ENCODE measurements at regions not wholly inside any gene's neighbourhood (a gene's known extent, or its start where the extent isn't known, plus 50 kb on each side); places are given as distances from the start of the nearest gene placed in this dataset.

DNA sequence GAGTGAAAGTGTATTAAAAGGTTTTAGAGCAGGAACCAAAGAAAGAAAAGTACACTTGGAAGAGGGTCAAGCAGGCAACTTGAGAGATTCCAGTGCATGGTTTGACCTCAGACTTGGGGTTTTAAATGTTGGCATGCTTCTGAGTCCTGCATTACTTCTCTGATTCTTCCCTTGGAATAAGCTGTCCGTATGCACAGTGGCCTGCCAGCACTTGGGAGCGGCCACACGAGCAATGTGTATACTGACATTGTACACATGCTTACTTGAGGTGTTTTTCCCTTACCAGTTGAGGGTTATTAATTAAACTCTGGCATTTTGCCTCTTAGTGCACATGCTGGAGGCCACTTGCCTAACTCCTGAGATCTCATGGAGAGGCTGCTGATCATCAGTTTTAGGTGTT, 786.6 kb upstream of the RGS18 start:
- H3K27ac ChIP-seq (ENCODE audit: extremely low read depth, low read depth, low read length): no peak overlapping the region
- no peaks in the 10 kb centered on the region for H3K4me1 ChIP-seq (replicated peaks in 1 of 2; ENCODE audit: control insufficient read depth in 2 of 2, insufficient read depth in 2 of 2, low read length in 2 of 2)
- H3K4me3 ChIP-seq: no peak overlapping the region
- H3K79me2 ChIP-seq (ENCODE audit: control insufficient read depth, insufficient read depth, low read length): no peaks in the 10 kb centered on the region
- no peak overlapping the region for H3K9ac ChIP-seq (ENCODE audit: insufficient read depth in 1 of 2, low read depth in 2 of 2, low read length in 2 of 2)
- no peaks in the 10 kb centered on the region; the same call in 1 of the 2 replicates for H3K9me3 ChIP-seq (replicated peaks; ENCODE audit: control insufficient read depth, insufficient read depth, low read depth, low read length)
- in situ Hi-C loops (cut with MboI) (no loop called here), intact Hi-C loops (cut with micrococcal nuclease) (no loop called here)
- no peaks in the 10 kb centered on the region for H4K20me1 ChIP-seq (replicated peaks; ENCODE audit: control insufficient read depth, insufficient read depth, low read length)
- FAIRE-seq (no peak), DNase-seq (ENCODE audit: extremely low read depth in 1 of 4, low spot score in 3 of 4) (no peak), ATAC-seq (no peak)
- H2AFZ ChIP-seq (ENCODE audit: low read depth, low read length): peak overlapping the region; percentile 67
- ChIA-PET POLR2A (no interaction called here), CTCF (ENCODE audit: low intra/inter-chr PET ratio) (no interaction called here)
- no peaks in the 10 kb centered on the region for H3K27me3 ChIP-seq (ENCODE audit: control insufficient read depth in 2 of 2, insufficient read depth in 2 of 2, low read length in 2 of 2)
- WGBS (ENCODE audit: insufficient coverage, low coverage, missing lambda C conversion rate): 28% methylated on average over 3 of the region's 3 CpGs
- no peak overlapping the region; the same call in 1 of the 2 replicates for H3K4me2 ChIP-seq (ENCODE audit: insufficient read depth, low read length)
- TF ChIP-seq ZZZ3 (IDR thresholded peaks at IDR 0.05): no peak
- no peak for TF ChIP-seq MEF2D (tag; conservative IDR thresholded peaks at IDR 0.05; ENCODE audit: low read depth)
- H3K9me1 ChIP-seq (ENCODE audit: control insufficient read depth, insufficient read depth, low read length): no peaks in the 10 kb centered on the region
- no peaks in the 10 kb centered on the region for H3K36me3 ChIP-seq (ENCODE audit: control insufficient read depth, insufficient read depth, low read length)
- no TSS peak for BruUV-seq (replicated peaks)

DNA sequence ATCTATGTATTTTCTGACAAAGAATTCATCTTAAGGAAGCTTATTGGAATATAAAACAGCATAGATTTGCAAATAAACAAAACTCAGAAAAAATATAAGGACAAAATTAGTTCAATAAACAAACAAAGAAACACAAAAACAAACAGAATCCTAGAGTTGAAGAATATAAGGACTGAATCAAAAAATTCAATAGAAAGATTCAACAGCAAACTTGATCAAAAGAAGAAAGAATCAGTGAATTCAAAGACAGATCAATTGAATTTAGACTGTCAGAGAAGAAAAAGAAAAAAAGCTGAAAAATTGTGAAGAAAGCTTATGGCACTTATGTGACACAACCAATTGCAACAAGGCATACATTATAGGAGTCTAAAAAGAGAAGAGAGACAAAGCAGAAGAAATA, 770.0 kb upstream of the RGS18 start:
- no peak for DNase-seq (ENCODE audit: extremely low read depth in 1 of 4, low spot score in 3 of 4)
- no peak overlapping the region for H2AFZ ChIP-seq (ENCODE audit: low read depth, low read length)
- peaks cover 6% of the 10 kb centered on the region for H3K9me3 ChIP-seq (replicated peaks; ENCODE audit: control insufficient read depth, insufficient read depth, low read depth, low read length)
- no peaks in the 10 kb centered on the region for H3K79me2 ChIP-seq (ENCODE audit: control insufficient read depth, insufficient read depth, low read length)
- no peaks in the 10 kb centered on the region for H3K36me3 ChIP-seq (ENCODE audit: control insufficient read depth, insufficient read depth, low read length)
- no peaks in the 10 kb centered on the region for H4K20me1 ChIP-seq (replicated peaks; ENCODE audit: control insufficient read depth, insufficient read depth, low read length)
- H3K27ac ChIP-seq (ENCODE audit: extremely low read depth, low read depth, low read length): no peak overlapping the region
- CTCF ChIA-PET (ENCODE audit: low intra/inter-chr PET ratio): no interaction called here
- TF ChIP-seq CBX3 (IDR thresholded peaks at IDR 0.05; ENCODE audit: borderline replicate concordance in 1 of 2, low read length in 2 of 2) (0 out of 3 replicates have a peak, but pooled peaks of 1 of the 2 experiments have one; percentile 31), TRIM28 (IDR thresholded peaks at IDR 0.05) (peak; percentile 78; the same call in 1 of the 2 replicates), ZNF12 (CRISPR knock-in tag; IDR thresholded peaks at IDR 0.05) (no peak), POLR3G (IDR thresholded peaks at IDR 0.05; ENCODE audit: extremely low read depth, insufficient read length, insufficient replicate concordance) (no peak)
- TF ChIP-seq, protein P1, sequence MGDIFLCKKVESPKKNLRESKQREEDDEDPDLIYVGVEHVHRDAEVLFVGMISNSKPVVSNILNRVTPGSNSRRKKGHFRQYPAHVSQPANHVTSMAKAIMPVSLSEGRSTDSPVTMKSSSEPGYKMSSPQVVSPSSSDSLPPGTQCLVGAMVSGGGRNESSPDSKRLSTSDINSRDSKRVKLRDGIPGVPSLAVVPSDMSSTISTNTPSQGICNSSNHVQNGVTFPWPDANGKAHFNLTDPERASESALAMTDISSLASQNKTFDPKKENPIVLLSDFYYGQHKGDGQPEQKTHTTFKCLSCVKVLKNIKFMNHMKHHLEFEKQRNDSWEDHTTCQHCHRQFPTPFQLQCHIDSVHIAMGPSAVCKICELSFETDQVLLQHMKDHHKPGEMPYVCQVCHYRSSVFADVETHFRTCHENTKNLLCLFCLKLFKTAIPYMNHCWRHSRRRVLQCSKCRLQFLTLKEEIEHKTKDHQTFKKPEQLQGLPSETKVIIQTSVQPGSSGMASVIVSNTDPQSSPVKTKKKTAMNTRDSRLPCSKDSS (IDR thresholded peaks at IDR 0.05; ENCODE audit: low read depth, partially characterized antibody): peak; percentile 71
- no peaks in the 10 kb centered on the region for H3K4me1 ChIP-seq (replicated peaks in 1 of 2; ENCODE audit: control insufficient read depth in 2 of 2, insufficient read depth in 2 of 2, low read length in 2 of 2)
- in situ Hi-C loops (cut with MboI) (no loop called here), intact Hi-C loops (cut with micrococcal nuclease) (no loop called here)
- H3K27me3 ChIP-seq (ENCODE audit: control insufficient read depth in 2 of 2, insufficient read depth in 2 of 2, low read length in 2 of 2): no peaks in the 10 kb centered on the region
- no peak for ATAC-seq
- H3K9me1 ChIP-seq (ENCODE audit: control insufficient read depth, insufficient read depth, low read length): no peaks in the 10 kb centered on the region
- no peak overlapping the region for H3K4me2 ChIP-seq (ENCODE audit: insufficient read depth, low read length)
- POLR2A ChIA-PET: interaction anchor here (0.7 kb wide), 1 partner anchor 20 kb away, joined by 3 read pairs; no protein-coding TSS in a partner anchor
- H3K9ac ChIP-seq (ENCODE audit: insufficient read depth in 1 of 2, low read depth in 2 of 2, low read length in 2 of 2): no peak overlapping the region
- no TSS peak for BruUV-seq (replicated peaks)
- no peak overlapping the region for H3K4me3 ChIP-seq
- FAIRE-seq: no peak
